ENCODE measurements at regions not wholly inside any gene's neighbourhood (a gene's known extent, or its start where the extent isn't known, plus 50 kb on each side); places are given as distances from the start of the nearest gene placed in this dataset.

- DNase-seq (ENCODE audit: low spot score, unreplicated experiment) = no peak
- no peak overlapping the region for H3K4me3 Mint-ChIP-seq (ENCODE audit: low read depth)
- no peaks in the 10 kb centered on the region for H3K27me3 Mint-ChIP-seq
- H3K9me3 Mint-ChIP-seq (ENCODE audit: low read depth) = no peaks in the 10 kb centered on the region
- peaks cover 20% of the 10 kb centered on the region for H3K4me1 Mint-ChIP-seq (ENCODE audit: low read depth)
- H3K36me3 Mint-ChIP-seq (ENCODE audit: insufficient read depth) = peaks cover 8% of the 10 kb centered on the region
- no peak for TF ChIP-seq CTCF (IDR thresholded peaks at IDR 0.05; ENCODE audit: unreplicated experiment)
- no peak overlapping the region for H3K27ac Mint-ChIP-seq
Observed at GRCh38 chr3:193835414-193835813, 242.4 kb downstream of the OPA1 start.

- Mint-ChIP-seq H3K27ac (no peak overlapping the region), H3K36me3 (ENCODE audit: insufficient read depth) (peaks cover 10% of the 10 kb centered on the region), H3K9me3 (ENCODE audit: low read depth) (no peaks in the 10 kb centered on the region), H3K4me1 (ENCODE audit: low read depth) (peaks cover 28% of the 10 kb centered on the region), H3K4me3 (ENCODE audit: low read depth) (no peak overlapping the region), H3K27me3 (no peaks in the 10 kb centered on the region)
- DNase-seq (ENCODE audit: low spot score, unreplicated experiment) = no peak
- TF ChIP-seq CTCF (IDR thresholded peaks at IDR 0.05; ENCODE audit: unreplicated experiment) = no peak
Observed at GRCh38 chr3:193836511-193836910, 243.5 kb downstream of the OPA1 start.

- Mint-ChIP-seq H3K4me3 (ENCODE audit: low read depth) (no peak overlapping the region), H3K27me3 (no peaks in the 10 kb centered on the region), H3K4me1 (ENCODE audit: low read depth) (peaks cover 32% of the 10 kb centered on the region), H3K9me3 (ENCODE audit: low read depth) (no peaks in the 10 kb centered on the region), H3K36me3 (ENCODE audit: insufficient read depth) (peaks cover 10% of the 10 kb centered on the region), H3K27ac (no peak overlapping the region)
- TF ChIP-seq CTCF (IDR thresholded peaks at IDR 0.05; ENCODE audit: unreplicated experiment) = no peak
- no peak for DNase-seq (ENCODE audit: low spot score, unreplicated experiment)
Observed at GRCh38 chr3:193836918-193837317, 243.9 kb downstream of the OPA1 start.

- no peak for DNase-seq (ENCODE audit: low spot score, unreplicated experiment)
- Mint-ChIP-seq H3K9me3 (ENCODE audit: low read depth) (no peaks in the 10 kb centered on the region), H3K4me3 (ENCODE audit: low read depth) (no peak overlapping the region), H3K4me1 (ENCODE audit: low read depth) (peaks cover 36% of the 10 kb centered on the region), H3K27ac (no peak overlapping the region), H3K36me3 (ENCODE audit: insufficient read depth) (peaks cover 10% of the 10 kb centered on the region), H3K27me3 (no peaks in the 10 kb centered on the region)
- no peak for TF ChIP-seq CTCF (IDR thresholded peaks at IDR 0.05; ENCODE audit: unreplicated experiment)
Observed at GRCh38 chr3:193837347-193837827, 244.4 kb downstream of the OPA1 start.

- no peaks in the 10 kb centered on the region for H3K9me3 Mint-ChIP-seq (ENCODE audit: low read depth)
- H3K36me3 Mint-ChIP-seq (ENCODE audit: insufficient read depth) = peaks cover 10% of the 10 kb centered on the region
Observed at GRCh38 chr3:193840111-193840641, 247.2 kb downstream of the OPA1 start.

More at GRCh38 chr3:193840111-193840641, 247.2 kb downstream of the OPA1 start:
- DNase-seq (ENCODE audit: low spot score, unreplicated experiment) = no peak
- Mint-ChIP-seq H3K27me3 (no peaks in the 10 kb centered on the region), H3K4me1 (ENCODE audit: low read depth) (peaks cover 61% of the 10 kb centered on the region), H3K4me3 (ENCODE audit: low read depth) (no peak overlapping the region), H3K27ac (no peak overlapping the region)
- TF ChIP-seq CTCF (IDR thresholded peaks at IDR 0.05; ENCODE audit: unreplicated experiment) = no peak
